ENCODE measurements at regions not wholly inside any gene's neighbourhood (a gene's known extent, or its start where the extent isn't known, plus 50 kb on each side); places are given as distances from the start of the nearest gene placed in this dataset.

DNA sequence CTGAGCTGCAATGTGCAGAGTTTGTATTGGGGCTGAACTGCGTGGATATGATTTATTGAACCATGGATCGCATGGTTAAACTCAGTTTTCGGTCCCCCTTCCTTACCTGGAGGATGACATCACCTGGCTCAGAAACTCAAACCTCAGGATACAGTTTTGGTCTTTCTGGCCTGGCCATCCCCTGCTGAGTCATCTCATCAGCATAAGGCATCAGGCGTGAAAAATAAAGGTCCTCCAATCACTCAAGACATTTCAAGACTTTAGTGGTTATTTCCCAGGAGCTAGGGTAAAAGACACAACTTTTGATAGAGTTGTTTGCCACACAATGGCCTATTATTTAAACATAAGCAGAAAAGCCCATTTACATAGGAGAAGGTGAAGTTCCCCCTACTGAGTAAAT, 631.1 kb upstream of the TMEM132C start:
- no peaks in the 10 kb centered on the region for H3K79me2 ChIP-seq (ENCODE audit: insufficient read depth, low read length)
- TF ChIP-seq, protein P1, sequence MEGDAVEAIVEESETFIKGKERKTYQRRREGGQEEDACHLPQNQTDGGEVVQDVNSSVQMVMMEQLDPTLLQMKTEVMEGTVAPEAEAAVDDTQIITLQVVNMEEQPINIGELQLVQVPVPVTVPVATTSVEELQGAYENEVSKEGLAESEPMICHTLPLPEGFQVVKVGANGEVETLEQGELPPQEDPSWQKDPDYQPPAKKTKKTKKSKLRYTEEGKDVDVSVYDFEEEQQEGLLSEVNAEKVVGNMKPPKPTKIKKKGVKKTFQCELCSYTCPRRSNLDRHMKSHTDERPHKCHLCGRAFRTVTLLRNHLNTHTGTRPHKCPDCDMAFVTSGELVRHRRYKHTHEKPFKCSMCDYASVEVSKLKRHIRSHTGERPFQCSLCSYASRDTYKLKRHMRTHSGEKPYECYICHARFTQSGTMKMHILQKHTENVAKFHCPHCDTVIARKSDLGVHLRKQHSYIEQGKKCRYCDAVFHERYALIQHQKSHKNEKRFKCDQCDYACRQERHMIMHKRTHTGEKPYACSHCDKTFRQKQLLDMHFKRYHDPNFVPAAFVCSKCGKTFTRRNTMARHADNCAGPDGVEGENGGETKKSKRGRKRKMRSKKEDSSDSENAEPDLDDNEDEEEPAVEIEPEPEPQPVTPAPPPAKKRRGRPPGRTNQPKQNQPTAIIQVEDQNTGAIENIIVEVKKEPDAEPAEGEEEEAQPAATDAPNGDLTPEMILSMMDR (IDR thresholded peaks at IDR 0.05; ENCODE audit: extremely low read depth, low read depth, low read length): no peak
- H3K4me2 ChIP-seq (ENCODE audit: insufficient read depth, low read length): no peak overlapping the region
- H2AFZ ChIP-seq (ENCODE audit: low read length): no peak overlapping the region
- no peaks in the 10 kb centered on the region for H4K20me1 ChIP-seq (ENCODE audit: insufficient read depth, low read length)
- H3K36me3 ChIP-seq (ENCODE audit: insufficient read depth, low read length): no peaks in the 10 kb centered on the region
- DNase-seq (ENCODE audit: insufficient read length, low spot score, missing footprints): no peak
- H3K9me3 ChIP-seq (ENCODE audit: low read depth, low read length): peaks cover 1% of the 10 kb centered on the region
- peaks cover 4% of the 10 kb centered on the region for H3K27me3 ChIP-seq (ENCODE audit: insufficient read depth, low read length)
- H3K27ac ChIP-seq (ENCODE audit: low read depth, low read length): no peak overlapping the region
- peaks cover 9% of the 10 kb centered on the region for H3K4me1 ChIP-seq (ENCODE audit: insufficient read depth, low read length)
- no peak overlapping the region for H3K4me3 ChIP-seq (ENCODE audit: insufficient read depth, low read length)

DNA sequence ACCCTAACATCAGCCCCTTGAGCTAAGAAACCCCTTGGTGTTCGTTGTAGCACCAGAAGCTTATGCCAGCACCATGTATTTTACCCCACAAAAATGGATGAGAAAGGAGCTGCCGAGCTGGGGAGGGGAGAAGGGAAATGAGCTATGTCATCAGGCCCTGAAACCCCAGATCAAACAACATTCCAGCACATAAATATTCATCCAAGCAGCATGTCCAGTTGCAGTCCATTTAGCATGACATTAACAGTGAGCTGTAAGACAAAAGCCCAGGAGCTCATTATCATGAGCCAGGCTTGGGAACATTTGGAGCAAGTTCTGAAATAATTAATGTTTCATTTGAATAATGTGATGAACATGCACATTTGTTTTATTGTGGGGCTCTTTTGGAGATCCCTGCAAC, 630.1 kb upstream of the TMEM132C start:
- no peaks in the 10 kb centered on the region for H4K20me1 ChIP-seq (ENCODE audit: insufficient read depth, low read length)
- H2AFZ ChIP-seq (ENCODE audit: low read length): peak overlapping the region; percentile 29
- H3K4me3 ChIP-seq (ENCODE audit: insufficient read depth, low read length): no peak overlapping the region
- peaks cover 4% of the 10 kb centered on the region for H3K27me3 ChIP-seq (ENCODE audit: insufficient read depth, low read length)
- no peak overlapping the region for H3K27ac ChIP-seq (ENCODE audit: low read depth, low read length)
- peaks cover 1% of the 10 kb centered on the region for H3K9me3 ChIP-seq (ENCODE audit: low read depth, low read length)
- H3K79me2 ChIP-seq (ENCODE audit: insufficient read depth, low read length): no peaks in the 10 kb centered on the region
- TF ChIP-seq, protein P1 (IDR thresholded peaks at IDR 0.05; ENCODE audit: extremely low read depth, low read depth, low read length): no peak
- DNase-seq (ENCODE audit: insufficient read length, low spot score, missing footprints): no peak
- H3K4me2 ChIP-seq (ENCODE audit: insufficient read depth, low read length): no peak overlapping the region
- H3K4me1 ChIP-seq (ENCODE audit: insufficient read depth, low read length): peaks cover 13% of the 10 kb centered on the region
- H3K36me3 ChIP-seq (ENCODE audit: insufficient read depth, low read length): no peaks in the 10 kb centered on the region

DNA sequence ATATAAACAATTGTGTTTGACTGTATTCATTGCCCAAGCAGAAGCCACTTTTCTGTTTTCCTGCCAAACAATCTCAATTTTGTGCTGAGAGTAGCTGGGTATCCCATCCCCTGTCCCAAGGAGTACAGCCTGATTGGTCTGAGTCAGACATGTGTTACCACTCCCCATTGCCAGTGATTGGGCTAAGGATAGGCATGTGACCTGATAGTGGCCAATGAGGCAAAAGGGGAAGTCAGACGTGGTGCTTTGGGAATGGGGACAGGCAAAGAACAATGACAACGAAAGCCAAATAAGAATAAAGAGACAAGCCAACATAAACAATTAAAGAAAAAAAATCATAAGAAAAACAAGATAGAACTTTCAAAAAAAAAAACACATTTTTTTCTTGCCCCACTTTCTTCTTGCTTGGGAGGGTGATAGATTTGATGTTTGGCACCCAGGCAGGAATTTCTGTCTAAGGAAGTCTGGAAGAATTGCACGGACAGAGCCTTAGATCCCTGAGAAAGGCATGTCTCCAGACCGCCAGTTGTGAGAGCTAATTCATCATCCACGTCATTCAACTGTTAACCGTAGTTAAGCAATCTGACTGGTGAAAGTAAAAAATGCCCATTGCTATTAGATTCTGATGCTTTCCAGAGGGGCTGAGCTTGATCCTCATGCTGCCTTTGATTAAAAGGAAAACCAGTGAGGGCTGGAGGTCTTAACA, 626.6 kb upstream of the TMEM132C start:
- Histone ChIP-seq H2AFZ (ENCODE audit: low read length) (peak overlapping the region; percentile 16), H3K27me3 (ENCODE audit: insufficient read depth, low read length) (no peaks in the 10 kb centered on the region), H3K4me2 (ENCODE audit: insufficient read depth, low read length) (peak overlapping the region; percentile 41), H3K79me2 (ENCODE audit: insufficient read depth, low read length) (no peaks in the 10 kb centered on the region), H3K4me1 (ENCODE audit: insufficient read depth, low read length) (peaks cover 13% of the 10 kb centered on the region), H3K36me3 (ENCODE audit: insufficient read depth, low read length) (no peaks in the 10 kb centered on the region), H4K20me1 (ENCODE audit: insufficient read depth, low read length) (no peaks in the 10 kb centered on the region), H3K9me3 (ENCODE audit: low read depth, low read length) (no peaks in the 10 kb centered on the region), H3K4me3 (ENCODE audit: insufficient read depth, low read length) (no peak overlapping the region), H3K27ac (ENCODE audit: low read depth, low read length) (peak overlapping the region; percentile 79)
- DNase-seq (ENCODE audit: insufficient read length, low spot score, missing footprints): no peak
- TF ChIP-seq, protein P1 (IDR thresholded peaks at IDR 0.05; ENCODE audit: extremely low read depth, low read depth, low read length): no peak

DNA sequence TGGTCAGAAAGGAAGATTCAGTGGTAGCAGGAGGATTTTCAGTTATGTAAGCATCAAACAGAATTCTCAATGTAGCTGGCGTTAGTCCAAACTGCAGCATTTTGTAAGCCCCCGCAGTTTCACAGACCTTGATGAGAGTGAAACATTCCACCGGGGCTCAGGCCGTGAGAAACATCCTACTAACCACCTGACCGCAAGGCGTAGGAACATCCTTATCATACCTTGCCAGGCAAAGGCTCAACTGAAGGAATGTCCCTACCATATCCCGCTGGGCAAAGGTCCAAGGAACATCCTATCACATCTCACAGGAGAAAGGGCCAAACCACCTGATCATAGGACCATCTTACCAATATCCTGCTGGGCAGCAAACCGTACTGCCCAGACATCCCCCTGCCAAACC, 624.8 kb upstream of the TMEM132C start:
- Histone ChIP-seq H3K4me3 (ENCODE audit: insufficient read depth, low read length) (no peak overlapping the region), H3K4me1 (ENCODE audit: insufficient read depth, low read length) (peaks cover 13% of the 10 kb centered on the region), H3K79me2 (ENCODE audit: insufficient read depth, low read length) (no peaks in the 10 kb centered on the region), H3K36me3 (ENCODE audit: insufficient read depth, low read length) (no peaks in the 10 kb centered on the region), H3K4me2 (ENCODE audit: insufficient read depth, low read length) (no peak overlapping the region), H3K27me3 (ENCODE audit: insufficient read depth, low read length) (no peaks in the 10 kb centered on the region), H4K20me1 (ENCODE audit: insufficient read depth, low read length) (no peaks in the 10 kb centered on the region), H3K27ac (ENCODE audit: low read depth, low read length) (no peak overlapping the region), H3K9me3 (ENCODE audit: low read depth, low read length) (no peaks in the 10 kb centered on the region), H2AFZ (ENCODE audit: low read length) (no peak overlapping the region)
- TF ChIP-seq, protein P1 (IDR thresholded peaks at IDR 0.05; ENCODE audit: extremely low read depth, low read depth, low read length): no peak
- no peak for DNase-seq (ENCODE audit: insufficient read length, low spot score, missing footprints)
